ENCODE measurements at regions not wholly inside any gene's neighbourhood (a gene's known extent, or its start where the extent isn't known, plus 50 kb on each side); places are given as distances from the start of the nearest gene placed in this dataset.

GRCh38 chr16:13554005-13554404 lies 365.9 kb upstream of the ERCC4 start:
- Histone ChIP-seq H3K36me3 (replicated peaks in 1 of 2; ENCODE audit: control insufficient read depth in 1 of 2, insufficient read depth in 2 of 2, low read length in 2 of 2) (no peaks in the 10 kb centered on the region), H3K9me3 (replicated peaks in 1 of 2; ENCODE audit: control insufficient read depth in 1 of 2, insufficient read depth in 1 of 2, low read length in 2 of 2) (no peaks in the 10 kb centered on the region), H4K20me1 (ENCODE audit: insufficient read depth, low read length) (no peaks in the 10 kb centered on the region), H3K4me1 (ENCODE audit: control insufficient read depth in 1 of 2, insufficient read depth in 2 of 2, low read length in 2 of 2) (no peaks in the 10 kb centered on the region), H3K27me3 (ENCODE audit: control insufficient read depth in 2 of 2, insufficient read depth in 2 of 2, low read length in 2 of 2) (no peaks in the 10 kb centered on the region), H3K9ac (ENCODE audit: insufficient read depth, low read length, poor library complexity, severe bottlenecking) (no peak overlapping the region), H3K4me3 (replicated peaks in 1 of 3; ENCODE audit: low read depth in 2 of 3, low read length in 3 of 3) (no peak overlapping the region), H3K27ac (ENCODE audit: low read depth in 1 of 2, low read length in 2 of 2) (no peak overlapping the region), H3K79me2 (ENCODE audit: insufficient read depth, low read length) (no peaks in the 10 kb centered on the region), H2AFZ (ENCODE audit: insufficient read depth, low read depth, low read length, poor library complexity, severe bottlenecking) (no peak overlapping the region), H3K4me2 (replicated peaks; ENCODE audit: extremely low read depth, low read length, poor library complexity, severe bottlenecking) (no peak overlapping the region)
- Mint-ChIP-seq H3K4me1 (no peaks in the 10 kb centered on the region), H3K27me3 (ENCODE audit: low read depth in 3 of 3) (peaks cover 0 to 2% (median 2%) of the 10 kb centered on the region in 3 donors), H3K9me3 (peaks cover 0 to 3% (median 0%) of the 10 kb centered on the region in 7 donors), H3K36me3 (no peaks in the 10 kb centered on the region), H3K4me3 (no peak overlapping the region), H3K27ac (no peak overlapping the region)
- no peak for TF ChIP-seq CTCF (IDR thresholded peaks at IDR 0.05)
- intact Hi-C loops (cut with micrococcal nuclease) = no loop called here
- no peak for DNase-seq

- no peaks in the 10 kb centered on the region for H3K4me1 ChIP-seq (ENCODE audit: control insufficient read depth in 1 of 2, insufficient read depth in 2 of 2, low read length in 2 of 2)
- no peak overlapping the region for H2AFZ ChIP-seq (ENCODE audit: insufficient read depth, low read depth, low read length, poor library complexity, severe bottlenecking)
- H3K27ac ChIP-seq (ENCODE audit: low read depth in 1 of 2, low read length in 2 of 2) = no peak overlapping the region
- no peaks in the 10 kb centered on the region for H3K9me3 ChIP-seq (replicated peaks in 1 of 2; ENCODE audit: control insufficient read depth in 1 of 2, insufficient read depth in 1 of 2, low read length in 2 of 2)
- Mint-ChIP-seq H3K4me3 (no peak overlapping the region), H3K36me3 (no peaks in the 10 kb centered on the region), H3K4me1 (no peaks in the 10 kb centered on the region), H3K27ac (no peak overlapping the region), H3K27me3 (ENCODE audit: low read depth in 3 of 3) (peaks cover 0 to 2% (median 2%) of the 10 kb centered on the region in 3 donors), H3K9me3 (peaks cover 0 to 3% (median 0%) of the 10 kb centered on the region in 7 donors)
- H3K27me3 ChIP-seq (ENCODE audit: control insufficient read depth in 2 of 2, insufficient read depth in 2 of 2, low read length in 2 of 2) = no peaks in the 10 kb centered on the region
- no peak for TF ChIP-seq CTCF (IDR thresholded peaks at IDR 0.05)
- no peak for DNase-seq
- H3K79me2 ChIP-seq (ENCODE audit: insufficient read depth, low read length) = no peaks in the 10 kb centered on the region
- WGBS (ENCODE audit: insufficient coverage) = no CpG with 5 or more reads among the region's 5 CpGs
- H3K36me3 ChIP-seq (replicated peaks in 1 of 2; ENCODE audit: control insufficient read depth in 1 of 2, insufficient read depth in 2 of 2, low read length in 2 of 2) = no peaks in the 10 kb centered on the region
- H4K20me1 ChIP-seq (ENCODE audit: insufficient read depth, low read length) = no peaks in the 10 kb centered on the region
- no peak overlapping the region for H3K4me2 ChIP-seq (replicated peaks; ENCODE audit: extremely low read depth, low read length, poor library complexity, severe bottlenecking)
- H3K9ac ChIP-seq (ENCODE audit: insufficient read depth, low read length, poor library complexity, severe bottlenecking) = no peak overlapping the region
- H3K4me3 ChIP-seq (replicated peaks in 1 of 3; ENCODE audit: low read depth in 2 of 3, low read length in 3 of 3) = no peak overlapping the region
- intact Hi-C loops (cut with micrococcal nuclease) = no loop called here
Observed at GRCh38 chr16:13554643-13555042, 365.3 kb upstream of the ERCC4 start.

Measured in CD14-positive monocyte (primary cell).